Hepatocyte (in vitro differentiated cells): ENCODE measurements at regions not wholly inside any gene's neighbourhood (a gene's known extent, or its start where the extent isn't known, plus 50 kb on each side); places are given as distances from the start of the nearest gene placed in this dataset.

ENCODE experiments used
- EZH2 ChIP-seq: fragments of 200-600 bp; sonication (generic); IDR thresholded peaks from 2 replicates; pipeline ENCODE4 v1.6.1; 2016; ENCODE audit warnings: antibody characterized with exemption, mild to moderate bottlenecking, borderline replicate concordance
- EZH2phosphoT487 ChIP-seq: fragments of 200-600 bp; sonication (generic); IDR thresholded peaks from one replicate; pipeline ENCODE4 v1.6.1; 2018; ENCODE audit warnings: antibody characterized with exemption, mild to moderate bottlenecking, low read depth, moderate library complexity; ENCODE audit not compliant: unreplicated experiment, severe bottlenecking

DNA sequence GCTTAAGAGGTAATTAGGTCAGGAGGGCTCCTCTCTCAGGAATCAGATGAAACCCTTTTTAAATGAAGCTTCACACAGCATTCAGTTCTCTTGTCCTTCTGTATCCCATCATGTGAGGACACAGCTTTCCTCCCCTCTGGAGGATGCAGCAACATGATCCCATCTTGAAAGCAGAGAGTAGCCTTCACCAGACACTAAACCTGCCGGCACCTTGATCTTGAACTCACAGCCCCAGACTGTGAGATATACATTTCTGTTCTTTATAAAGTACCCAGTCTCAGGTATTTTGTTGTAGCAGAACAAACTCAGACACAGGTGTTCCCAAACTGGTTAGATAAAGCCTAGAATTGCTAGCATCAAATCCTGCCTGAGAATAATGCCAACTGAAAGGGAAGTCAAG lies 83.7 kb upstream of the PRICKLE2 start:
- TF ChIP-seq EZH2, result no peak
- TF ChIP-seq EZH2phosphoT487, result no peak
